HG03439 (cell line): ENCODE measurements at regions not wholly inside any gene's neighbourhood (a gene's known extent, or its start where the extent isn't known, plus 50 kb on each side); places are given as distances from the start of the nearest gene placed in this dataset.
"Not testable (repeated sequence)": the region's sequence is repeated elsewhere in the genome, so short reads cannot be mapped to it uniquely, and the experiment has no call there.

ENCODE experiments used
- ATAC-seq: cut with Tn5 transposase; IDR thresholded peaks from one replicate; pipeline ENCODE4 v1.9.1; 2021; ENCODE audit warnings: mild to moderate bottlenecking, moderate library complexity; ENCODE audit not compliant: unreplicated experiment

GRCh38 chr6:113356139-113356538 is 501.0 kb upstream of the MARCKS start:
- ATAC-seq: no peak

- no peak for ATAC-seq
Observed at GRCh38 chr6:113357041-113357440, 500.1 kb upstream of the MARCKS start.

GRCh38 chr6:113358063-113358583 is 499.0 kb upstream of the MARCKS start:
- ATAC-seq: no peak

- ATAC-seq: no peak
Observed at GRCh38 chr6:113359155-113360140, 497.7 kb upstream of the MARCKS start.

GRCh38 chr6:113361014-113361645 is 496.0 kb upstream of the MARCKS start:
- ATAC-seq: no peak

- no peak for ATAC-seq
Observed at GRCh38 chr6:113362301-113363047, 494.7 kb upstream of the MARCKS start.

- no peak for ATAC-seq
Observed at GRCh38 chr6:113363048-113363798, 493.9 kb upstream of the MARCKS start.

GRCh38 chr6:113363866-113364265 is 493.3 kb upstream of the MARCKS start:
- ATAC-seq: no peak

GRCh38 chr6:113364766-113365165 is 492.4 kb upstream of the MARCKS start:
- ATAC-seq: no peak

- no peak for ATAC-seq
Observed at GRCh38 chr6:113365191-113365590, 492.0 kb upstream of the MARCKS start.

GRCh38 chr6:113366505-113366904 is 490.6 kb upstream of the MARCKS start:
- ATAC-seq: no peak

GRCh38 chr6:113370508-113371502 is 486.3 kb upstream of the MARCKS start:
- ATAC-seq: no peak

GRCh38 chr6:113375466-113375865 is 481.7 kb upstream of the MARCKS start:
- ATAC-seq: not testable (repeated sequence)

- ATAC-seq: no peak
Observed at GRCh38 chr6:113375950-113376846, 480.9 kb upstream of the MARCKS start.

GRCh38 chr6:113376847-113377165 is 480.3 kb upstream of the MARCKS start:
- ATAC-seq: no peak

GRCh38 chr6:113377362-113377942 is 479.7 kb upstream of the MARCKS start:
- ATAC-seq: peak; percentile 80

- ATAC-seq: no peak
Observed at GRCh38 chr6:113380591-113380990, 476.6 kb upstream of the MARCKS start.

GRCh38 chr6:113381232-113381631 is 475.9 kb upstream of the MARCKS start:
- no peak for ATAC-seq
